HEK293 (cell line): ENCODE measurements at regions not wholly inside any gene's neighbourhood (a gene's known extent, or its start where the extent isn't known, plus 50 kb on each side); places are given as distances from the start of the nearest gene placed in this dataset.

Experiments
- CTCF ChIA-PET: fragments of 350-600 bp; formaldehyde crosslinking; extraction: SDS; loops from one replicate; lab custom pipeline; 2021; ENCODE audit warnings: antibody characterized with exemption; lab: Yijun Ruan, JAX
- POLR2A ChIA-PET: fragments of 300-600 bp; formaldehyde crosslinking; extraction: SDS; loops from one replicate; lab custom pipeline; 2020; ENCODE audit warnings: antibody characterized with exemption, inconsistent platforms; lab: Yijun Ruan, JAX
- H3K27ac ChIP-seq: fragments of 200-500 bp; sonication (Bioruptor generic); 2 replicates; pipeline ENCODE4 v1.5.1; 2014; ENCODE audit warnings: low read depth, low read length, control low read depth, inconsistent platforms; ENCODE audit errors: extremely low read depth
- H3K36me3 ChIP-seq, 2 experiments: fragments of 200-500 bp in 1 of 2; sonication (Bioruptor generic) in 1 of 2; 1 replicate in 1 of 2; 2 replicates in 1 of 2; pipeline ENCODE4 v1.5.1; 2014 to 2017; ENCODE audit warnings: inconsistent platforms in 2 of 2, low read length in 2 of 2; ENCODE audit not compliant: control insufficient read depth in 2 of 2, insufficient read depth in 1 of 2
- H3K4me1 ChIP-seq: fragments of 200-500 bp; sonication (Bioruptor generic); 2 replicates; pipeline ENCODE4 v1.5.1; 2014; ENCODE audit warnings: mild to moderate bottlenecking, low read length, inconsistent platforms; ENCODE audit not compliant: control insufficient read depth, insufficient read depth
- H3K4me3 ChIP-seq: 2 replicates; pipeline ENCODE4 v1.5.1; 2011; ENCODE audit warnings: low read depth, mild to moderate bottlenecking, control low read depth, low read length, moderate library complexity
- H3K9me3 ChIP-seq: fragments of 200-500 bp; sonication (Bioruptor generic); 2 replicates; pipeline ENCODE4 v1.5.1; 2014; ENCODE audit warnings: low read depth, low read length, inconsistent platforms; ENCODE audit not compliant: control insufficient read depth, insufficient read depth
- IKZF3 ChIP-seq: fragments of 450-650 bp; IDR thresholded peaks from 2 replicates; pipeline ENCODE4 v1.5.0; 2018; ENCODE audit warnings: missing biosample characterization, mild to moderate bottlenecking, missing genetic modification characterization, moderate library complexity
- MEIS1 ChIP-seq: sonication (generic); formaldehyde crosslinking; IDR thresholded peaks from 2 replicates; pipeline ENCODE4 v1.8.1; 2022; ENCODE audit warnings: missing genetic modification reagents, mild to moderate bottlenecking, borderline replicate concordance
- RBAK ChIP-seq: fragments of 450-650 bp; formaldehyde crosslinking; IDR thresholded peaks from 2 replicates; pipeline ENCODE4 v1.5.1; 2016; ENCODE audit warnings: missing biosample characterization, missing genetic modification characterization
- REPIN1 ChIP-seq: fragments of 450-650 bp; formaldehyde crosslinking; IDR thresholded peaks from 2 replicates; pipeline ENCODE4 v1.5.1; 2017; ENCODE audit warnings: missing biosample characterization, missing genetic modification characterization, low read depth
- SP2 ChIP-seq: fragments of 450-650 bp; formaldehyde crosslinking; IDR thresholded peaks from 2 replicates; pipeline ENCODE4 v1.5.1; 2016; ENCODE audit warnings: missing biosample characterization, missing genetic modification characterization
- ZIC2 ChIP-seq: fragments of 450-650 bp; formaldehyde crosslinking; IDR thresholded peaks from 2 replicates; pipeline ENCODE4 v1.5.1; 2016; ENCODE audit warnings: missing biosample characterization, missing genetic modification characterization
- ZNF140 ChIP-seq: fragments of 450-650 bp; formaldehyde crosslinking; IDR thresholded peaks from 2 replicates; pipeline ENCODE4 v1.5.1; 2016; ENCODE audit warnings: missing biosample characterization, missing genetic modification characterization
- ZNF16 ChIP-seq: fragments of 450-650 bp; formaldehyde crosslinking; IDR thresholded peaks from 2 replicates; pipeline ENCODE4 v1.5.1; 2016; ENCODE audit warnings: low read depth, missing biosample characterization, missing genetic modification characterization
- ZNF175 ChIP-seq: fragments of 450-650 bp; formaldehyde crosslinking; IDR thresholded peaks from 2 replicates; pipeline ENCODE4 v1.5.1; 2016; ENCODE audit warnings: missing biosample characterization, missing genetic modification characterization
- ZNF184 ChIP-seq: fragments of 450-650 bp; IDR thresholded peaks from 2 replicates; pipeline ENCODE4 v1.5.1; 2018; ENCODE audit warnings: missing biosample characterization, mild to moderate bottlenecking, missing genetic modification characterization
- ZNF560 ChIP-seq: fragments of 450-650 bp; formaldehyde crosslinking; IDR thresholded peaks from 2 replicates; pipeline ENCODE4 v1.5.1; 2017; ENCODE audit warnings: missing biosample characterization, missing genetic modification characterization, borderline replicate concordance
- ZNF626 ChIP-seq: fragments of 450-650 bp; sonication (Bioruptor Pico); formaldehyde crosslinking; IDR thresholded peaks from 2 replicates; pipeline ENCODE4 v1.5.1; 2018; ENCODE audit warnings: missing biosample characterization, missing genetic modification characterization, inconsistent platforms
- ZNF76 ChIP-seq: fragments of 450-650 bp; formaldehyde crosslinking; IDR thresholded peaks from 2 replicates; pipeline ENCODE4; 2016; ENCODE audit warnings: low read depth, missing biosample characterization, missing genetic modification characterization, borderline replicate concordance
- ZSCAN18 ChIP-seq: fragments of 450-650 bp; formaldehyde crosslinking; IDR thresholded peaks from 2 replicates; pipeline ENCODE4 v1.5.1; 2016; ENCODE audit warnings: missing biosample characterization, missing genetic modification characterization
- TF ChIP-seq, protein P1 (sequence below): fragments of 450-650 bp; formaldehyde crosslinking; IDR thresholded peaks from 2 replicates; pipeline ENCODE4 v1.5.1; 2017; ENCODE audit warnings: missing biosample characterization, missing genetic modification characterization
- TF ChIP-seq, protein P2 (sequence below): fragments of 450-650 bp; formaldehyde crosslinking; IDR thresholded peaks from 2 replicates; pipeline ENCODE4 v1.5.1; 2016; ENCODE audit warnings: missing biosample characterization, missing genetic modification characterization, low read depth
- TF ChIP-seq, protein P3 (sequence below): fragments of 450-650 bp; formaldehyde crosslinking; IDR thresholded peaks from 2 replicates; pipeline ENCODE4 v1.5.1; 2017; ENCODE audit warnings: missing biosample characterization, missing genetic modification characterization

DNA sequence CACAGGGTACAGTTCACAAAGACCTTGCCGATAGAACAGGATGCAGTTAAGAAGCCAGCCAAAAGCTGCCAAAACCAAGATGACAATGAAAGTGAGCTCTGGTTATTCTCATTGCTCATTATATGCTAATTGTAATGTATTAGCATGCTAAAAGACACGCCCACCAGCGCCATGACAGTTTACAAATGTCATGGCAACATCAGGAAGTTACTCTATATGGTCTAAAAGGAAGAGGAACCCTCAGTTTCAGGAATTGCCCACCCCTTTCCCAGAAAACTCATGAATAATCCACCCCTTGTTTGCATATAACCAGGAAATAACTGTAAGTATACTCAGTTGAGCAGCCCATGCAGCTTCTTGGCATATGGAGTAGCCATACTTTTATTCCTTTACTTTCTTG is 748.7 kb downstream of the QKI start:
- H3K4me3 ChIP-seq: no peak overlapping the region
- no peak overlapping the region for H3K27ac ChIP-seq
- no peak for TF ChIP-seq REPIN1 (tag by site-specific recombination)
- TF ChIP-seq, protein P1, sequence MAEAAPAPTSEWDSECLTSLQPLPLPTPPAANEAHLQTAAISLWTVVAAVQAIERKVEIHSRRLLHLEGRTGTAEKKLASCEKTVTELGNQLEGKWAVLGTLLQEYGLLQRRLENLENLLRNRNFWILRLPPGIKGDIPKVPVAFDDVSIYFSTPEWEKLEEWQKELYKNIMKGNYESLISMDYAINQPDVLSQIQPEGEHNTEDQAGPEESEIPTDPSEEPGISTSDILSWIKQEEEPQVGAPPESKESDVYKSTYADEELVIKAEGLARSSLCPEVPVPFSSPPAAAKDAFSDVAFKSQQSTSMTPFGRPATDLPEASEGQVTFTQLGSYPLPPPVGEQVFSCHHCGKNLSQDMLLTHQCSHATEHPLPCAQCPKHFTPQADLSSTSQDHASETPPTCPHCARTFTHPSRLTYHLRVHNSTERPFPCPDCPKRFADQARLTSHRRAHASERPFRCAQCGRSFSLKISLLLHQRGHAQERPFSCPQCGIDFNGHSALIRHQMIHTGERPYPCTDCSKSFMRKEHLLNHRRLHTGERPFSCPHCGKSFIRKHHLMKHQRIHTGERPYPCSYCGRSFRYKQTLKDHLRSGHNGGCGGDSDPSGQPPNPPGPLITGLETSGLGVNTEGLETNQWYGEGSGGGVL (tag by site-specific recombination): no peak
- no peak for TF ChIP-seq MEIS1
- no peaks in the 10 kb centered on the region for H3K36me3 ChIP-seq
- no peaks in the 10 kb centered on the region for H3K4me1 ChIP-seq
- CTCF ChIA-PET: interaction anchor here (0.7 kb wide), 2 partner anchors 10 to 31 kb away, joined by 3 to 4 read pairs; no protein-coding TSS in a partner anchor
- no peaks in the 10 kb centered on the region for H3K9me3 ChIP-seq
- POLR2A ChIA-PET: no interaction called here

DNA sequence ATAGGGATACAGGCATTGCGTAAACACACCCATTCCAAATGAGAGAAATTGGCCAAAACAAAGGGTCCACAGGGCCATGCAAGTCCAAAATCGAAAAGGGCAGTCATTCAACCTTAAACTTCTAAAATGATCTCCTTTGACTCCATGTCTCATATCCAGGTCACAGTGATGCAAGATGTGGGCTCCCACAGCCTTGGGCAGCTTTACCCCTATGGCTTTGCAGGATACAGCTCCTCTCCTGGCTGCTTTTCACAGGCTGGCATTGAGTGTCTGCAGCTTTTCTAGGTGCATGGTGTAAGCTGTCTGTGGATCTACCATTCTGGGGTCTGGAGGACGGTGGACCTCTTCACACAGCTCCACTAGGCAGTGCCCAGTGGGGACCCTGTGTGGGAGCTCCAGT is 744.5 kb downstream of the QKI start:
- CTCF ChIA-PET: no interaction called here

GRCh38 chr6:164154588-164154987 is 740.1 kb downstream of the QKI start:
- ChIA-PET POLR2A (no interaction called here), CTCF (no interaction called here)
- Histone ChIP-seq H3K4me3 (no peak overlapping the region), H3K27ac (no peak overlapping the region), H3K9me3 (no peaks in the 10 kb centered on the region), H3K4me1 (no peaks in the 10 kb centered on the region), H3K36me3 (no peaks in the 10 kb centered on the region)
- TF ChIP-seq ZNF626 (tag by site-specific recombination): no peak
- TF ChIP-seq ZNF175 (tag by site-specific recombination): no peak
- no peak for TF ChIP-seq ZNF76 (tag by site-specific recombination)
- no peak for TF ChIP-seq SP2 (tag by site-specific recombination)

More for the DNA sequence above, 744.5 kb downstream of the QKI start:
- H3K4me3 ChIP-seq: no peak overlapping the region
- POLR2A ChIA-PET: no interaction called here
- no peaks in the 10 kb centered on the region for H3K4me1 ChIP-seq
- H3K36me3 ChIP-seq: no peaks in the 10 kb centered on the region
- no peak overlapping the region for H3K27ac ChIP-seq
- TF ChIP-seq, protein P2, sequence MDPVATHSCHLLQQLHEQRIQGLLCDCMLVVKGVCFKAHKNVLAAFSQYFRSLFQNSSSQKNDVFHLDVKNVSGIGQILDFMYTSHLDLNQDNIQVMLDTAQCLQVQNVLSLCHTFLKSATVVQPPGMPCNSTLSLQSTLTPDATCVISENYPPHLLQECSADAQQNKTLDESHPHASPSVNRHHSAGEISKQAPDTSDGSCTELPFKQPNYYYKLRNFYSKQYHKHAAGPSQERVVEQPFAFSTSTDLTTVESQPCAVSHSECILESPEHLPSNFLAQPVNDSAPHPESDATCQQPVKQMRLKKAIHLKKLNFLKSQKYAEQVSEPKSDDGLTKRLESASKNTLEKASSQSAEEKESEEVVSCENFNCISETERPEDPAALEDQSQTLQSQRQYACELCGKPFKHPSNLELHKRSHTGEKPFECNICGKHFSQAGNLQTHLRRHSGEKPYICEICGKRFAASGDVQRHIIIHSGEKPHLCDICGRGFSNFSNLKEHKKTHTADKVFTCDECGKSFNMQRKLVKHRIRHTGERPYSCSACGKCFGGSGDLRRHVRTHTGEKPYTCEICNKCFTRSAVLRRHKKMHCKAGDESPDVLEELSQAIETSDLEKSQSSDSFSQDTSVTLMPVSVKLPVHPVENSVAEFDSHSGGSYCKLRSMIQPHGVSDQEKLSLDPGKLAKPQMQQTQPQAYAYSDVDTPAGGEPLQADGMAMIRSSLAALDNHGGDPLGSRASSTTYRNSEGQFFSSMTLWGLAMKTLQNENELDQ (tag by site-specific recombination): no peak
- TF ChIP-seq ZNF560 (tag by site-specific recombination) (no peak), ZNF76 (tag by site-specific recombination) (no peak), IKZF3 (tag by site-specific recombination) (no peak), ZNF140 (no peak), ZNF184 (tag by site-specific recombination) (no peak), ZSCAN18 (no peak), ZIC2 (no peak), ZNF16 (tag by site-specific recombination) (no peak), RBAK (tag by site-specific recombination) (no peak)
- TF ChIP-seq, protein P3, sequence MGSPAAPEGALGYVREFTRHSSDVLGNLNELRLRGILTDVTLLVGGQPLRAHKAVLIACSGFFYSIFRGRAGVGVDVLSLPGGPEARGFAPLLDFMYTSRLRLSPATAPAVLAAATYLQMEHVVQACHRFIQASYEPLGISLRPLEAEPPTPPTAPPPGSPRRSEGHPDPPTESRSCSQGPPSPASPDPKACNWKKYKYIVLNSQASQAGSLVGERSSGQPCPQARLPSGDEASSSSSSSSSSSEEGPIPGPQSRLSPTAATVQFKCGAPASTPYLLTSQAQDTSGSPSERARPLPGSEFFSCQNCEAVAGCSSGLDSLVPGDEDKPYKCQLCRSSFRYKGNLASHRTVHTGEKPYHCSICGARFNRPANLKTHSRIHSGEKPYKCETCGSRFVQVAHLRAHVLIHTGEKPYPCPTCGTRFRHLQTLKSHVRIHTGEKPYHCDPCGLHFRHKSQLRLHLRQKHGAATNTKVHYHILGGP: no peak
- no peaks in the 10 kb centered on the region for H3K9me3 ChIP-seq
